ENCODE measurements at regions not wholly inside any gene's neighbourhood (a gene's known extent, or its start where the extent isn't known, plus 50 kb on each side); places are given as distances from the start of the nearest gene placed in this dataset.

DNA sequence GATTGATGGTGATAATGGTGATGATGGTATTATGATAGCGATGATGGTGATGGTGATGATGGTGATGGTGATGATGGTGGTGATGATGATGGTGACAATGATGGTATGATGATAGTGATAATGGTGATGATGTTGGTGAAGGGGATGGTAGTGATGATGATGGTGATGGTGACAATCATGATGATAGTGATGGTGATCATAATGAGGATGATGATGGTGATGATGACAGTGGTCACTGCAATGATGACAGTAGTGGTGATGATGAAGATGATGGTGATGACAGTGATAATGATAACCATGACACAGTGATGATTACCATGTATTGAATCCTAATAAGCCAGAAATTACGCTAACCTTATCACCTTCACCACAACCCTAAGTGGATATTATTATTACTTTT lies 128.2 kb downstream of the SHANK2 start:
- TF ChIP-seq, protein P1, sequence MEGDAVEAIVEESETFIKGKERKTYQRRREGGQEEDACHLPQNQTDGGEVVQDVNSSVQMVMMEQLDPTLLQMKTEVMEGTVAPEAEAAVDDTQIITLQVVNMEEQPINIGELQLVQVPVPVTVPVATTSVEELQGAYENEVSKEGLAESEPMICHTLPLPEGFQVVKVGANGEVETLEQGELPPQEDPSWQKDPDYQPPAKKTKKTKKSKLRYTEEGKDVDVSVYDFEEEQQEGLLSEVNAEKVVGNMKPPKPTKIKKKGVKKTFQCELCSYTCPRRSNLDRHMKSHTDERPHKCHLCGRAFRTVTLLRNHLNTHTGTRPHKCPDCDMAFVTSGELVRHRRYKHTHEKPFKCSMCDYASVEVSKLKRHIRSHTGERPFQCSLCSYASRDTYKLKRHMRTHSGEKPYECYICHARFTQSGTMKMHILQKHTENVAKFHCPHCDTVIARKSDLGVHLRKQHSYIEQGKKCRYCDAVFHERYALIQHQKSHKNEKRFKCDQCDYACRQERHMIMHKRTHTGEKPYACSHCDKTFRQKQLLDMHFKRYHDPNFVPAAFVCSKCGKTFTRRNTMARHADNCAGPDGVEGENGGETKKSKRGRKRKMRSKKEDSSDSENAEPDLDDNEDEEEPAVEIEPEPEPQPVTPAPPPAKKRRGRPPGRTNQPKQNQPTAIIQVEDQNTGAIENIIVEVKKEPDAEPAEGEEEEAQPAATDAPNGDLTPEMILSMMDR (IDR thresholded peaks at IDR 0.05), result no peak
- TF ChIP-seq ZFX (IDR thresholded peaks at IDR 0.05; ENCODE audit: borderline replicate concordance), result no peak

All from 22Rv1 (cell line).